ENCODE measurements at regions not wholly inside any gene's neighbourhood (a gene's known extent, or its start where the extent isn't known, plus 50 kb on each side); places are given as distances from the start of the nearest gene placed in this dataset.

- no peak for DNase-seq
- no peak overlapping the region for H3K4me3 ChIP-seq (ENCODE audit: low read depth, low read length)
- TF ChIP-seq CTCF (IDR thresholded peaks at IDR 0.05; ENCODE audit: low read depth, low read length) = no peak
Measured at GRCh38 chr3:177331203-177331835, 134.0 kb upstream of the TBL1XR1 start.

DNA sequence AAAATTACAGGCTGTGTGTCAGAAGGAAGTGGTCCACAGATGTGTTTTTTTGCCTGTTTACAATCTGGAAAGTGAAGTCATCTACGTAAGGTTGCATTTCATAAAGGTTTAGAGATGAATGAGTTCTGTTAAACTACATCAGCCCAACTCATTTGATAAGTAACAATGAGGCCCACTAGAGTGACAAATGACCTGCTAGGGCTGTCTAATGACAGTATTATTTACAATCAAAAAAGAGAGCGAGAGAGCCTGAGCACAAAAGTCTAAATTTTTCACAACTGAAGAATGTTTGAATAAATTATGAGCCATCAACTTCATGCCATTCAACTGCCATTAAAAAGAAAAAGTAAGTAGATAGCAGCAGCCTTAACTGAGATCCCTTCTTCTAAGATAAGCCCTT, 135.7 kb upstream of the TBL1XR1 start:
- no peak for DNase-seq
- Histone ChIP-seq H3K27me3 (no peaks in the 10 kb centered on the region), H3K4me1 (peaks cover 14% of the 10 kb centered on the region), H3K36me3 (no peaks in the 10 kb centered on the region), H3K9me3 (no peaks in the 10 kb centered on the region), H3K4me3 (ENCODE audit: low read depth, low read length) (no peak overlapping the region)
- TF ChIP-seq CTCF (IDR thresholded peaks at IDR 0.05; ENCODE audit: low read depth, low read length) = no peak

More at GRCh38 chr3:177331203-177331835, 134.0 kb upstream of the TBL1XR1 start:
- Histone ChIP-seq H3K27me3 (no peaks in the 10 kb centered on the region), H3K36me3 (no peaks in the 10 kb centered on the region), H3K9me3 (no peaks in the 10 kb centered on the region), H3K4me1 (peaks cover 14% of the 10 kb centered on the region)

- no peak for DNase-seq
- Histone ChIP-seq H3K4me1 (peaks cover 14% of the 10 kb centered on the region), H3K4me3 (ENCODE audit: low read depth, low read length) (no peak overlapping the region)
Measured at GRCh38 chr3:177333533-177334520, 136.5 kb upstream of the TBL1XR1 start.

DNA sequence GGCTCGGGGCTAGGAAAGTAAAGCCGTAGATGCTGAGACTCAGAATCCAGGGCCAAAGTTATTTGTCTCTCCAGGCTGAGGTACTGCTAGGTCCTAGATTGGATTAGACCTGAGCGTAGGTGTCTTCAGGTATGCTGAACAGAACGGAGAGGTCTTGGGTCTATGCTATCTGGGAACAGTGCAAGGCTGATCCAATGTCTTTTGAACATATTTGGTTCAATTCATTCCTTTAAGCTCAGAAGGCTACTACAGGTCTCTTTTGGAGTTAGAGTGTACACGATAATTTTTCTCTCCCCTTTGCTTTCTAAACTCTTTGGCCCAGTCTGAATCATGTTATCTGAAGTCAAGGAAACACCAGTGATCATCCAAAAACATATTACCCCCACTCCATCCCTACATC, 137.5 kb upstream of the TBL1XR1 start:
- Histone ChIP-seq H3K36me3 (no peaks in the 10 kb centered on the region), H3K4me1 (peaks cover 14% of the 10 kb centered on the region), H3K9me3 (no peaks in the 10 kb centered on the region), H3K4me3 (ENCODE audit: low read depth, low read length) (no peak overlapping the region), H3K27me3 (no peaks in the 10 kb centered on the region)
- TF ChIP-seq CTCF (IDR thresholded peaks at IDR 0.05; ENCODE audit: low read depth, low read length) = no peak
- DNase-seq = no peak

More at GRCh38 chr3:177333533-177334520, 136.5 kb upstream of the TBL1XR1 start:
- TF ChIP-seq CTCF (IDR thresholded peaks at IDR 0.05; ENCODE audit: low read depth, low read length) = no peak
- Histone ChIP-seq H3K27me3 (no peaks in the 10 kb centered on the region), H3K9me3 (no peaks in the 10 kb centered on the region), H3K36me3 (no peaks in the 10 kb centered on the region)

GRCh38 chr3:177335728-177336127, 138.4 kb upstream of the TBL1XR1 start:
- DNase-seq = no peak
- no peak for TF ChIP-seq CTCF (IDR thresholded peaks at IDR 0.05; ENCODE audit: low read depth, low read length)
- H3K4me1 ChIP-seq = peaks cover 14% of the 10 kb centered on the region

More at GRCh38 chr3:177335728-177336127, 138.4 kb upstream of the TBL1XR1 start:
- Histone ChIP-seq H3K27me3 (no peaks in the 10 kb centered on the region), H3K36me3 (no peaks in the 10 kb centered on the region), H3K4me3 (ENCODE audit: low read depth, low read length) (no peak overlapping the region), H3K9me3 (no peaks in the 10 kb centered on the region)

All from BE2C (cell line).